ENCODE measurements at regions not wholly inside any gene's neighbourhood (a gene's known extent, or its start where the extent isn't known, plus 50 kb on each side); places are given as distances from the start of the nearest gene placed in this dataset.

DNA sequence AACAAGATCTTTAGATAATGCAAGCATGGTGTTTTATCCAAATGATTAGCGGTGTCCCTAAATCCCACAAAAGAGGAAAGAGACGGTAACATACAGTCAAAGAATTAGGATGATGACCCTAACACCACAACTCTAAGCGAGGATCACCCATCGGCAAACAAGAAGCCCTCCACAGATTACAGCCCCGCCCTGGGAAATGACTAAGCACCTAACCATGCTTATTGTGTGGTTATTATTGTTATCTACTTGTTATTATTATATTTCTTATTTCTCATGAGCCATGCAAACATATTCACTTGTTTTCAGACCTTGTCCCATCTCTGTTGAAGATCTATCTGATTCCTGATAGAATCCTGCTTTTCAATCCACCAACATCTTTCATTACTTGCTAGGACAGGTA lies 651.3 kb downstream of the NYAP2 start:
- TF ChIP-seq KMT2B (CRISPR knock-in tag; IDR thresholded peaks at IDR 0.05) (no peak), ARHGAP35 (CRISPR knock-in tag; IDR thresholded peaks at IDR 0.05; ENCODE audit: borderline replicate concordance) (no peak), ZNF101 (CRISPR knock-in tag; IDR thresholded peaks at IDR 0.05; ENCODE audit: borderline replicate concordance, low read depth) (no peak), ZFYVE20 (CRISPR knock-in tag; IDR thresholded peaks at IDR 0.05; ENCODE audit: borderline replicate concordance, low read depth) (no peak), NPAS2 (CRISPR knock-in tag; IDR thresholded peaks at IDR 0.05; ENCODE audit: borderline replicate concordance) (no peak), PHF5A (CRISPR knock-in tag; IDR thresholded peaks at IDR 0.05; ENCODE audit: low read depth, unreplicated experiment) (no peak), POLR2AphosphoS5 (IDR thresholded peaks at IDR 0.05; ENCODE audit: low read depth, low read length) (no peak), RNF2 (conservative IDR thresholded peaks at IDR 0.05; ENCODE audit: low read depth) (no peak), KDM4B (CRISPR knock-in tag; IDR thresholded peaks at IDR 0.05) (no peak), SIX1 (CRISPR knock-in tag; IDR thresholded peaks at IDR 0.05; ENCODE audit: borderline replicate concordance) (no peak), RARA (CRISPR knock-in tag; IDR thresholded peaks at IDR 0.05) (no peak), HOXD1 (CRISPR knock-in tag; IDR thresholded peaks at IDR 0.05) (no peak), FIP1L1 (IDR thresholded peaks at IDR 0.05; ENCODE audit: borderline replicate concordance, insufficient read depth, low read depth, low read length) (no peak), ZSCAN29 (CRISPR knock-in tag; conservative IDR thresholded peaks at IDR 0.05) (no peak), ELF4 (CRISPR knock-in tag; IDR thresholded peaks at IDR 0.05; ENCODE audit: borderline replicate concordance) (no peak)
- TF ChIP-seq, protein P1, sequence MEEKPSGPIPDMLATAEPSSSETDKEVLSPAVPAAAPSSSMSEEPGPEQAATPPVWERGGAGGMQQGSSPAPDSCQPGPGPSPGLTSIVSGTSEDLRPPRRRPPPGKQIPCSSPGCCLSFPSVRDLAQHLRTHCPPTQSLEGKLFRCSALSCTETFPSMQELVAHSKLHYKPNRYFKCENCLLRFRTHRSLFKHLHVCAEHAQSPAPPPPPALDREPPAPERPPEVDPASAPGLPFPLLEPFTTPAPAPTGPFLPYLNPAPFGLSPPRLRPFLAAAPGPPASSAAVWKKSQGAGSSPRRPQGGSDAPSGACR (CRISPR knock-in tag; IDR thresholded peaks at IDR 0.05) = no peak
- TF ChIP-seq, protein P2, sequence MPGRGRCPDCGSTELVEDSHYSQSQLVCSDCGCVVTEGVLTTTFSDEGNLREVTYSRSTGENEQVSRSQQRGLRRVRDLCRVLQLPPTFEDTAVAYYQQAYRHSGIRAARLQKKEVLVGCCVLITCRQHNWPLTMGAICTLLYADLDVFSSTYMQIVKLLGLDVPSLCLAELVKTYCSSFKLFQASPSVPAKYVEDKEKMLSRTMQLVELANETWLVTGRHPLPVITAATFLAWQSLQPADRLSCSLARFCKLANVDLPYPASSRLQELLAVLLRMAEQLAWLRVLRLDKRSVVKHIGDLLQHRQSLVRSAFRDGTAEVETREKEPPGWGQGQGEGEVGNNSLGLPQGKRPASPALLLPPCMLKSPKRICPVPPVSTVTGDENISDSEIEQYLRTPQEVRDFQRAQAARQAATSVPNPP (CRISPR knock-in tag; IDR thresholded peaks at IDR 0.05) = no peak
- TF ChIP-seq, protein P3, sequence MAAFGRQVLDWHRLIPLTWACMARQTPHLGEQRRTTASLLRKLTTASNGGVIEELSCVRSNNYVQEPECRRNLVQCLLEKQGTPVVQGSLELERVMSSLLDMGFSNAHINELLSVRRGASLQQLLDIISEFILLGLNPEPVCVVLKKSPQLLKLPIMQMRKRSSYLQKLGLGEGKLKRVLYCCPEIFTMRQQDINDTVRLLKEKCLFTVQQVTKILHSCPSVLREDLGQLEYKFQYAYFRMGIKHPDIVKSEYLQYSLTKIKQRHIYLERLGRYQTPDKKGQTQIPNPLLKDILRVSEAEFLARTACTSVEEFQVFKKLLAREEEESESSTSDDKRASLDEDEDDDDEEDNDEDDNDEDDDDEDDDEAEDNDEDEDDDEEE (CRISPR knock-in tag; IDR thresholded peaks at IDR 0.05) = no peak
- H3K79me2 ChIP-seq (ENCODE audit: insufficient read depth, low read length) = no peaks in the 10 kb centered on the region
- intact Hi-C loops (cut with micrococcal nuclease; ENCODE audit: unreplicated experiment) = no loop called here
- ChIA-PET POLR2A (no interaction called here), CTCF (ENCODE audit: low intra/inter-chr PET ratio, low total read pairs) (no interaction called here)
- 54% methylated on average over 5 of the region's 5 CpGs for WGBS (ENCODE audit: low lambda C conversion rate)
- ATAC-seq (no peak), DNase-seq (ENCODE audit: low spot score) (no peak), FAIRE-seq (no peak)
- in situ Hi-C loops (cut with HindIII; ENCODE audit: extremely low pct_ligation_motif_present, low pct_unique_long_range_greater_than_20kb) = no loop called here
- H4K20me1 ChIP-seq (ENCODE audit: insufficient read depth, low read length) = no peaks in the 10 kb centered on the region
- no peak overlapping the region for H3K4me3 ChIP-seq (replicated peaks in 1 of 3; ENCODE audit: insufficient read depth in 1 of 3, low read depth in 2 of 3, low read length in 3 of 3)
- no peak overlapping the region for H3K4me2 ChIP-seq (ENCODE audit: low read depth, low read length)
- no peak overlapping the region for H3K27ac ChIP-seq (ENCODE audit: extremely low read length, insufficient read depth, low read length)
- H3K9me3 ChIP-seq (ENCODE audit: low read length) = no peaks in the 10 kb centered on the region
- no peak overlapping the region for H2AFZ ChIP-seq (ENCODE audit: low read length)
- H3K36me3 ChIP-seq (replicated peaks in 1 of 2; ENCODE audit: control insufficient read depth in 1 of 2, insufficient read depth in 2 of 2, low read length in 2 of 2) = no peaks in the 10 kb centered on the region
- BruUV-seq (replicated peaks) = no TSS peak
- no peak overlapping the region for H3K9ac ChIP-seq (ENCODE audit: insufficient read depth, low read depth, low read length)
- H3K4me1 ChIP-seq (ENCODE audit: insufficient read depth, low read length) = peaks cover 13% of the 10 kb centered on the region; the same call in 1 of the 2 replicates
- H3K27me3 ChIP-seq (ENCODE audit: control insufficient read depth in 1 of 2, insufficient read depth in 2 of 2, low read length in 2 of 2) = no peaks in the 10 kb centered on the region
